Stimulated activated CD4-positive, alpha-beta T cell treated with anti-CD3 and anti-CD28 coated beads, TNF-alpha, amount 100 ng/mL, for 48 hours (primary cell): ENCODE measurements at regions not wholly inside any gene's neighbourhood (a gene's known extent, or its start where the extent isn't known, plus 50 kb on each side); places are given as distances from the start of the nearest gene placed in this dataset.

Experiments
- DNase-seq, 3 donors: peaks; one replicate each; pipeline ENCODE4 v3.0.0-alpha.2; 2020; ENCODE audit warnings: low read depth in 3 of 3

GRCh38 chr21:35849144-35849543, 211.2 kb downstream of the SETD4 start:
- no peak for DNase-seq

- no peak for DNase-seq
Observed at GRCh38 chr21:35843911-35844667, 216.2 kb downstream of the SETD4 start.

- DNase-seq: no peak
Observed at GRCh38 chr21:35840949-35841348, 219.4 kb downstream of the SETD4 start.

- peak; percentile 19 to 46 (median 29) for DNase-seq
Observed at GRCh38 chr21:35840197-35840799, 220.0 kb downstream of the SETD4 start.

- no peak for DNase-seq
Observed at GRCh38 chr21:35838987-35839763, 221.2 kb downstream of the SETD4 start.

- no peak for DNase-seq
Observed at GRCh38 chr21:35838350-35838749, 222.0 kb downstream of the SETD4 start.

GRCh38 chr21:35833991-35834390, 226.3 kb downstream of the SETD4 start:
- no peak for DNase-seq

GRCh38 chr21:35833388-35833787, 226.9 kb downstream of the SETD4 start:
- no peak for DNase-seq

- no peak for DNase-seq
Observed at GRCh38 chr21:35831230-35831629, 229.1 kb downstream of the SETD4 start.

- no peak for DNase-seq
Observed at GRCh38 chr21:35829067-35829466, 231.3 kb downstream of the SETD4 start.

- DNase-seq: no peak
Observed at GRCh38 chr21:35828161-35828560, 232.2 kb downstream of the SETD4 start.

- no peak for DNase-seq
Observed at GRCh38 chr21:35827004-35827403, 233.3 kb downstream of the SETD4 start.

GRCh38 chr21:35825370-35826353, 234.7 kb downstream of the SETD4 start:
- no peak for DNase-seq

- no peak for DNase-seq
Observed at GRCh38 chr21:35824136-35824535, 236.2 kb downstream of the SETD4 start.

GRCh38 chr21:35819134-35819533, 241.2 kb downstream of the SETD4 start:
- no peak for DNase-seq

GRCh38 chr21:35818597-35818996, 241.7 kb downstream of the SETD4 start:
- DNase-seq: no peak

GRCh38 chr21:35814858-35815619, 245.3 kb downstream of the SETD4 start:
- no peak for DNase-seq

- no peak for DNase-seq
Observed at GRCh38 chr21:35812679-35813078, 247.6 kb downstream of the SETD4 start.

GRCh38 chr21:35811191-35811806, 249.0 kb downstream of the SETD4 start:
- no peak for DNase-seq

GRCh38 chr21:35810431-35810970, 249.8 kb downstream of the SETD4 start:
- DNase-seq: no peak
